Ecto neural progenitor cell (in vitro differentiated cells): ENCODE measurements at regions not wholly inside any gene's neighbourhood (a gene's known extent, or its start where the extent isn't known, plus 50 kb on each side); places are given as distances from the start of the nearest gene placed in this dataset.

ENCODE experiments used
- DNase-seq: peaks from one replicate; pipeline ENCODE4 v3.0.0-alpha.2; 2018; ENCODE audit warnings: low spot score

DNA sequence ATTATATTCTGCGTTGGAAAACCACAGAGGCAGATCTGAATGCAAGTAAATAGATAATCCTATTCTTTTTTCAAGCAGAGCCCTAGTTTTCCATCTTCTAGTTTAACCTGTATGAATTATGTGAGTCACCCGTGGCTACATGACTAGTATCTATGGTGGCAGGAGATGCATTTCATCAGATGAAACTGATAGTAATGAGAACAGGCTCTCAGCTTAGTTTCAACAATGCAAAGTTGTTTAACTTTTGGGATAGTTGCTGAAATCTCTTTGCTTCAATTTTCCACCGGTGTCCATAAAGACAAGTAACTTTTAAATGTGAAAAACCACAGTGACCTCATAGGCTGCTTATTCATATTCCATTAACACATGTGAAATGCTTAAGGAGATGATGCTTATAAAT lies 1317.4 kb upstream of the TENM3 start:
- DNase-seq, result no peak

- no peak for DNase-seq
Measured at GRCh38 chr4:180926277-180926676, 1316.9 kb upstream of the TENM3 start.

- DNase-seq, result no peak
Measured at GRCh38 chr4:180932370-180933001, 1310.7 kb upstream of the TENM3 start.

GRCh38 chr4:180937083-180937482 lies 1306.1 kb upstream of the TENM3 start:
- no peak for DNase-seq

DNA sequence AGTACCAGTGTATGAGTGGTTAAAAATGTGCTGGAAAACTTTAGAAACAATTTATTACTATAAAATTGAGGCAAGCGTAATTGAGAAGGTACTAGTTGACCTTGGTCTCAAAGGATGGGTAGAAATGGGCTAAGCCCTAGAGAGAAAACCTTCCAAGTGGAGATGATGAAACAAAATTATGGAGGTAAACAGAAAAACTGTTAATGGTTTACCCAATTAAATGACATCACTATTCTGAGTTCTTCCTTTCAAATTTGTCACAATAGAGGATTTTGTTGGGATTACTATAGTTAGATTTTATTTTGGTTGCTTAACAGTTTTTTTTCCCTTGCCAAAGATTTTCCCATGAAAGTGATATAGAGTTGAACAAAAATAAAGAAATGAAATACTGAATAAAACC lies 1302.5 kb upstream of the TENM3 start:
- no peak for DNase-seq

- no peak for DNase-seq
Measured at GRCh38 chr4:180942367-180942916, 1300.8 kb upstream of the TENM3 start.

DNA sequence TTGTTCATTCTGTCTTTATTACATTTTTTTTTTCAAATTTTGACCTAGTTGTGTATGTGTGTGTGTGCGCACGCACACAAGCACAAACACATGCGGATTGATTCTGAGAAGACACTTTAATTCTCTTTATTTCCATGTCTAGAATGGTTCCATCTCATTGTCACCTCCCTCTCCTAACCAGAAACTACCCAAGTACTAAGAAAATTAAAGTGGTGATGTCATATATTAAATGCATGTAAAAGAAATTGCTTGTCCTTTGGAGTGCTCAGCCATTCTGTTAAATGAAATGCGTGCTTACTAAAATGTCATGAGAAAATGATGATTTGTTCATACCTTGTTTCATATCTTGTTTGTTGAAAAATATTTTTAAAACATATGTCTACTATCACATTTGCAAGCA lies 1297.0 kb upstream of the TENM3 start:
- no peak for DNase-seq

DNA sequence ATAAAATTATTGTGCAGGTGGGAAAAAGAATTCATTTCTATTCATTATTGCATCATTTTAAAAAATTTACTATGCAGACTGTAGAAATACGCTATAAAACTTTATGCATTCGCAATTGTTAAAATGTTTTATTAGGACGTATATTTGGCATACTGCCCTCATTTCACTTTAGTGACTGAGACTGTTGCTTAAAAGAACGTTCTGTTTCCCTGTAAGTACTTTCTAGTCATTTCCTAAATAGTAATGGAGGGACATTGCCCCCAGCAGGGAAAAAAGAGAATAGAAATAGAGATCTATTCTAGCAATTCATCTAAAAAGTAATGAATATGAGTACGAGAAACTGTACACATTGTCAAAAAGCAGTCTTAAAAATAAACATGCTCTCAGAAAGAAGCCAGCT lies 1295.8 kb upstream of the TENM3 start:
- DNase-seq, result no peak

GRCh38 chr4:180949424-180950213 lies 1293.6 kb upstream of the TENM3 start:
- no peak for DNase-seq

- no peak for DNase-seq
Measured at GRCh38 chr4:180950377-180950776, 1292.8 kb upstream of the TENM3 start.

- no peak for DNase-seq
Measured at GRCh38 chr4:180951312-180951711, 1291.9 kb upstream of the TENM3 start.

DNA sequence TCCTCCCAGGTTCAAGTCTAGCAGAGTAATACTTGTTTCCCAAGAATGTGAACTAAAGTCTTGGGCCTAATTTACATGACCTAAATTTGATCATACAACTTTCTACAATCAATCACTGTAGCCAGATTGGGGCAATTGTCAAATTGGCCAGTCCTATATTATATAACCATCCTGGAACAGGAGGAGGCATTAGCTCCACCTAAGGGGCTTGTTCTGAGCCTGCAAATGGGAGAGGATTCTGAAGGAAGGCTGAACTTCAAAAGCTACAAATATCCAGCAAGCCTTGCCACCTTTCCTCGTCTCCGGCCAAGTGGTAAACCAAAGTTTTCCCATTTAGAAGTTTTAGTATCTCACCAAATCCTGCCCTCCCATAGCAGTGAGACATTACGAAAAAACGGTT lies 1289.6 kb upstream of the TENM3 start:
- no peak for DNase-seq

- no peak for DNase-seq
Measured at GRCh38 chr4:180960743-180961401, 1282.3 kb upstream of the TENM3 start.

DNA sequence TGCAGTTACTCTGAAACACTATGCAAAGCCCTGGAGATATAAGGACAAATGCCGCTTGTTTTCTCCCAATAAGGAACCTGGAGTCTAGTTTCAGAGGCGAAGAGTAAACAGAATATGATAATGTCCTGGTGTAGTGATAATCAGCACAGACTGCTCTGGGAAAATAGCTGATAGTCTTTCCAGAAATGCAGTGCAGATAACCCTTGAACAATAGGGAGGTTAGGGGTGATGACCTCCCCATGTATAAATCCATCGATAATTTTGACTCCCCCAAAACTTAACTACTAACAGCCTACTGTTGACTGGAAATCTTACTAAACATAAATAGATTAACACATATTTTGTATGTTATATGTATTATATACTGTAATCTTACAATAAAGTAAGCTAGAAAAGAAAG lies 1280.9 kb upstream of the TENM3 start:
- DNase-seq, result no peak

DNA sequence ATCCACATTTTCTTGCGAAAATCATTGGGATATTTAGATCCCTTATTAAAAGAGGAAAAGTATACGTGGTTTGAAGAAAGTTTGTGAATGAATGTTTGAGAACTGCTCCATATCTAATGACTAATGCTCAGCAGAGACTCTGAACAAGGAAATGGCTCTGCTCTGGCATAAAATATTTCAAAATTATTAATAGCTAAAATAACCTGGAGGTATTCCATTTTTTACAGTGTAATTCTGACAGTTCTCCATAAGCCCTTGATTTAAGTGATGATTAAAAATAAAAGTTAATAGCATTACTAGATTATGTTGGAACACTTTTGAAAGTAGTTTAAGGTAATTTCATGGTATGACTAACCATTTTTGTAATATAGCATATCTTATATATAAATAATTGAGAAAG lies 1276.9 kb upstream of the TENM3 start:
- DNase-seq, result no peak

DNA sequence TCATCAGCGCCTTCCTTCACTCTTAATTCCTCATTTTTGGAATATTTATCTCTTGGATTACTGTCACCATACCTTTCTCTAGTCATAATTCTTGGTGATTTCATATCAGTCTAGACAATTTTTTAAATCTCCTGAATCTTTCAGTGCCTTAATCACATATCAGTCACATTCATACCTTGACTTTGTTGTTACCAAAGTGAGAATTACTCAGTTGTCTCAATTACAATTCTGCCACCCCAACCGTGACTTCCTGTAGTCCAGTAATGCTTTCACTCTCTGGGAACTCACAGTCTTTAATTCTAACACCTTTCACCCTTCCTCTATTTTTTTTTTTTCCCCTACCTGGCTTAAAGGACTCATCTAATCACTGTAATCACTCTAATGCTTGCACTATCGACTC lies 1275.3 kb upstream of the TENM3 start:
- DNase-seq, result no peak

DNA sequence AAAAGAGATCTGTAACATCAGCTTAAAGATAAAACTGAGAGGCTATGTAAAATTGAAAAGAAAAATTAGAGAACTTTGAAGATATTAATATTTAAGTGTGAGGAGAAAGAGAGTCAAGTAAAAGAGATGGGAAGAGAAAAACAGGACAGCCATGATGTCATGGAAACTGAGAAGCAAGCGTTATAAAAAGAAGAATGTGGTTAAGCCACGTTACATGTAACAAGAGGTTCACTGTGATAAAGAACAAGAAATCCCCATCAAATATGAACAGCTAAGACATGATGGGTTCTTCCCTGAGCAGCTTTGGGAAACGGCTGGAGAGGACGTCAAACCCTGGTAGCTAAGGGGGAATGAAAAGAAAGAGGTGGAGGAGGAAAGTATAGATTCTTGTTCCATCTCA lies 1269.3 kb upstream of the TENM3 start:
- DNase-seq, result no peak

- no peak for DNase-seq
Measured at GRCh38 chr4:180990931-180991330, 1252.3 kb upstream of the TENM3 start.

DNA sequence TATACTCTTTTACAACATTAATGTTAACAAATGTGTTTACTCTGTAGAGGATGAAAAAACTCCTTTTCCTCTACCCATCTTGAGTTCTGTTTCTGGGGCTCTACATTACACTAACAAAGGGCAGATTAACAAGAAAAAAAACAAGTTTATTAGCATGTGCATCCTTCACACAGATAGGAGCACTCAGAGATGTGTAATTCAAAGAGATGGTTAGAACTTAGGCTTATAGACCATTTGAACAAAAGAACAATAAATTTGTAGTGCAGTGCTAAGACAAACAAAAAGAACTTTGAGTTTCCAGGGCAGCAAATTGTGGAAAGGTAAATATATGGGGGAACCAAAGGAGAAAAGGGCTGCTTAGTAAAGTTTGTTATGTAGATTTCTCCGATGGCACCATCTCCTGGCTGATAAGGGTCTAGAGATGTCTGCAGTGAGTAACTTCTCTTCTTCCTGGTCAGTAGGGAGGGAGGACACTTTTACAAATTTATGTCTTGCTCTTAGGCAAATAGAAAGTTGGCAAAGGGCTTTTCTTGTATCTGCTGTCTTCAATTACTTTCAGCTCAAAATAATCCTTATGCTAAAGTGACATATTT lies 1249.9 kb upstream of the TENM3 start:
- no peak for DNase-seq

GRCh38 chr4:180994722-180995121 lies 1248.5 kb upstream of the TENM3 start:
- no peak for DNase-seq

DNA sequence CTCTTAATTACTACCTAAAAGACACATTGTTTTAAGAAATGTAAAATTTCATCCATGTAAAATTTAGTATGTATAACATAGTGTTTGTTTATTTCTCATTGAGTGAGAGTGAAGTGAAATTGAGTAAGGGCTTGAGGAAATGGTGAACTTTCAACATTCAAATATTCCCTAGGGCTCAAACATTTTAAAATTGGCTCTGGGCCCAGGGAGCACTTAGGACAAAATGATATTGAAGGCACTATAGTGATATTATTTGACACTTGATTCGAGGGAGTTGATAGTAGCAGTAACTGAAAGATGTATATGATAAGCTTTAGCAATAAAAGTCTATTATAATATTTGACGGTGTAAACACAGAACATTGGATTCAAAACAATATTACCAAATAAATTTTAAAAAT lies 1244.0 kb upstream of the TENM3 start:
- no peak for DNase-seq

DNA sequence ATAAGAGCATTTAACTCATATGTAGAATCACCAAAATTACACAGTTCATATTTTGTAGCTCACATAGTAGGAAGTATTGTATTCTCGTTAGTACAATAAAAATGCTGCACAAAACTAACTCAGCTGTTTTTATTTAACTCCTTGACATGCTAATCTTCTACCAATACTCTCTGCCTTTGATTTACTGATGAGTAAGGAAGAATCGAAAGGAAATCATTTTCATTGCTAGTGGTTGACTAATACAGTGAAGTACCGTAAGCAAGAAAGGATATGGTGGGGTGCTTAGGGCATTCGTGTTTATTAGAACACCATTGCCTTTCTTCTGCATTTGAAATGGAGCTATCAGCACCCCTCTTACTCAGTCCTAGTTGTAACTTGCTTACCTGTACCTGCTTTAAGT lies 1239.1 kb upstream of the TENM3 start:
- no peak for DNase-seq
